Sigmoid colon (tissue), 4 donors: ENCODE measurements at regions not wholly inside any gene's neighbourhood (a gene's known extent, or its start where the extent isn't known, plus 50 kb on each side); places are given as distances from the start of the nearest gene placed in this dataset.

Experiments
- CTCF ChIP-seq, 4 experiments: fragments of 450-650 bp in 3 of 4; fragments of 200-600 bp in 1 of 4; IDR thresholded peaks; one replicate each; pipeline ENCODE4 v1.5.1; 2016 to 2019; ENCODE audit warnings: antibody characterized with exemption in 4 of 4, mild to moderate bottlenecking in 3 of 4, moderate library complexity in 2 of 4
- EP300 ChIP-seq, 4 donors: sonication (generic); formaldehyde crosslinking; IDR thresholded peaks; one replicate each; pipeline ENCODE4 v1.6.1; 2017; ENCODE audit warnings: antibody characterized with exemption in 4 of 4
- POLR2A ChIP-seq, 2 donors: fragments of 450-650 bp; IDR thresholded peaks; one replicate each; pipeline ENCODE4 v1.6.1; 2016; ENCODE audit warnings: antibody characterized with exemption in 2 of 2, mild to moderate bottlenecking in 2 of 2, moderate library complexity in 2 of 2
- POLR2AphosphoS5 ChIP-seq, 4 donors: sonication (generic); formaldehyde crosslinking; IDR thresholded peaks; one replicate each; pipeline ENCODE4 v1.6.1; 2017; ENCODE audit warnings: antibody characterized with exemption in 4 of 4

- TF ChIP-seq CTCF (IDR thresholded peaks at IDR 0.05) (peak in 1 of 4 experiments; percentile 32), POLR2A (IDR thresholded peaks at IDR 0.05) (peak in 1 of 2 donors; percentile 56), EP300 (IDR thresholded peaks at IDR 0.05) (no peak), POLR2AphosphoS5 (IDR thresholded peaks at IDR 0.05) (peak; percentile 47 to 85 (median 79))
Measured at GRCh38 chr6:25138233-25138933, 140.8 kb upstream of the CARMIL1 start.
